MM.1S (cell line): ENCODE measurements at regions not wholly inside any gene's neighbourhood (a gene's known extent, or its start where the extent isn't known, plus 50 kb on each side); places are given as distances from the start of the nearest gene placed in this dataset.

ENCODE experiments used
- CTCF ChIP-seq: fragments of 300-600 bp; sonication (generic); IDR thresholded peaks from 2 replicates; pipeline ENCODE4 v1.5.1; 2016; ENCODE audit warnings: antibody characterized with exemption, low read length, mixed read lengths
- EZH2 ChIP-seq: fragments of 300-600 bp; sonication (generic); optimal IDR thresholded peaks from 2 replicates; pipeline ENCODE3; 2017; ENCODE audit warnings: low read depth, mild to moderate bottlenecking, antibody characterized with exemption, low read length, mixed read lengths
- EZH2phosphoT487 ChIP-seq: fragments of 300-600 bp; sonication (generic); IDR thresholded peaks from 2 replicates; pipeline ENCODE4 v1.6.1; 2018; ENCODE audit warnings: antibody characterized with exemption, low read length

GRCh38 chr9:3672399-3672798 is 146.6 kb upstream of the RFX3 start:
- TF ChIP-seq CTCF (no peak), EZH2 (no peak), EZH2phosphoT487 (no peak)
